Stimulated activated CD4-positive, alpha-beta T cell treated with anti-CD3 and anti-CD28 coated beads, Interleukin-2, amount 100 ng/mL, for 4 hours (primary cell): ENCODE measurements at regions not wholly inside any gene's neighbourhood (a gene's known extent, or its start where the extent isn't known, plus 50 kb on each side); places are given as distances from the start of the nearest gene placed in this dataset.

Experiments used
- DNase-seq: peaks from one replicate; pipeline ENCODE4 v3.0.0-alpha.2; 2020; ENCODE audit warnings: low read depth

DNA sequence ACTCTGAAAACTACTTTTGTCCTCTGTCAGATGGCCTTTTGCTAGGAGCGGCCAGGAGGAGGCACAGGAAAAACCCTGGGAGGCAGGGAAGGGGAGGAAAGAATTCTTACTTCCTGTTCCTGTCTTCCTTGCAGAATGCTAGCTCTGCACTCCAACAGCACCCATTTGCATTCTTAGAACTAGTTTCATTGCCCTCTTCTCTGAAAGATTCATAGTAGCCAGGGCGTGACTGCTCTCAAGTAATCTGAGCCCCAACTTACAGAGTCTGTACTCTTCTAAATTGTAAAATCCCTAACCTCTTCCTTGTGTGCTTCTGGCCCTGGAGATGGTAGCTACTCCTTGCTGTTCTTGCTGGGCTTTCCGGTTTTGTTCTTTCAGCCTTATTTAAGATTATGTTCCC is 75.3 kb upstream of the STEAP1 start:
- no peak for DNase-seq

DNA sequence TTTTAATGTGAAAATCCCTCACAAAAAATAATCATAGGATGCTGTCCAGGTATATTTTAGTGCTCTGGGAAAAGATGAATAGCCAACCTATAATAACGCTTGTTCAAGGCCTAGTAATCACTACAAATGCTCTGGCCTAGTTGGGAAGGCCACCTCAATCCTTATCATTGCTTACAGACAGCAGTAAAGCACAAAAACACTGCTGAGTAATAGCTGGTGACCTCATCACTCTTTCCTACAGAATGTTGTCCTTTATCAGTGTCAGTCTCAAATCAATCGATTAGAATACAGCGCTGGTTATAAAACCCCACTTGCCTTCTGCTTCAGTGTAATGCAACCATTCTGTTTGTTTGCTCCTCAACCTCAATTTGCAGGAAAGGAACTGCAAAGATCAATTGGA is 72.6 kb upstream of the STEAP1 start:
- DNase-seq, result no peak

DNA sequence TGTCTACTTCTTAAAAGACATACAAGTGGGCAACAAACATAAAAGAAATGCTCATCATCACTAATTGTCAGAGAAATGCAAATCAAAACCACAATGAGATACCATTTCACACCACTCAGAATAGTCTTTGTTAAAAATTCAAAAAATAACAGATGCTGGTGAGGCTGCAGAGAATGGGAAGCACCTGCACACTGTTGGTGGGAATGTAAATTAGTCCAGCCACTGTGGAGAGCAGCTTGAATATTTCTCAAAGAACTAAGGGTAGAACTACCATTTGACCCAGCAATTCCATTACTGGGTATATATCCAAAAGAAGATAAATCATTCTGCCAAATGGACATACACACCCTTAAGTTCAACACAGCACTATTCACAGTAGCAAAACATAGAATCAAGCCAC is 61.8 kb upstream of the STEAP1 start:
- no peak for DNase-seq

DNA sequence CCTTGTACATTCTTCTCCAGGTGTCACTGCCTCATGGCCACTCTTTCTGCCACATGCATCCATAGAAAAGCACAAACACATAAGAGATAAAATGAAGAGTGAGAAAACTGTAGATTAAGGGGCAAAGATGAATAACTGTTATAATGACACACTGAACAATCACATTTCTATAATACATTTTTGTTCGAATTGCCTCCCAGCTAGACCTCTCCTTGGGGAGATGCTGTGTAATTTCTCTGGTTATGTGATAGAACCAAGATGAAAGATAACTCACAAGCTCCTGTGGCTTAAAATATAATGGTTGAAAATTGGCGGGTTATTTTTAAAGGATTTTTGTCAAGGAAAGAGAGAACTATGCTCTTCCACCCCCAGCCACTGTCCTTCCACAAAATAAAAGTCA is 60.2 kb upstream of the STEAP1 start:
- no peak for DNase-seq
